ENCODE measurements at regions not wholly inside any gene's neighbourhood (a gene's known extent, or its start where the extent isn't known, plus 50 kb on each side); places are given as distances from the start of the nearest gene placed in this dataset.

GRCh38 chr4:14816623-14817261, 185.5 kb upstream of the CPEB2 start (continued):
- TF ChIP-seq RBBP5 (IDR thresholded peaks at IDR 0.05; ENCODE audit: borderline replicate concordance, low read depth, low read length) (no peak), BCL11A (IDR thresholded peaks at IDR 0.05; ENCODE audit: low read depth in 2 of 2, low read length in 2 of 2) (no peak), SIRT6 (IDR thresholded peaks at IDR 0.05; ENCODE audit: low read length) (no peak), HDAC6 (IDR thresholded peaks at IDR 0.05; ENCODE audit: low read depth, low read length) (no peak), GABPA (IDR thresholded peaks at IDR 0.05; ENCODE audit: borderline replicate concordance, insufficient read depth, low read length) (no peak)
- TF ChIP-seq, protein P1, sequence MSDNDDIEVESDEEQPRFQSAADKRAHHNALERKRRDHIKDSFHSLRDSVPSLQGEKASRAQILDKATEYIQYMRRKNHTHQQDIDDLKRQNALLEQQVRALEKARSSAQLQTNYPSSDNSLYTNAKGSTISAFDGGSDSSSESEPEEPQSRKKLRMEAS (IDR thresholded peaks at IDR 0.05): no peak

Data from H1 (cell line).